ENCODE measurements at regions not wholly inside any gene's neighbourhood (a gene's known extent, or its start where the extent isn't known, plus 50 kb on each side); places are given as distances from the start of the nearest gene placed in this dataset.

GRCh38 chr1:90810681-90811080 lies 93.6 kb upstream of the BARHL2 start:
- no peak for TF ChIP-seq CTCF (IDR thresholded peaks at IDR 0.05; ENCODE audit: low read depth, low read length)
- no peak overlapping the region for H3K4me3 ChIP-seq (ENCODE audit: low read depth, low read length)

GRCh38 chr1:90809996-90810395 lies 92.9 kb upstream of the BARHL2 start:
- TF ChIP-seq CTCF (IDR thresholded peaks at IDR 0.05; ENCODE audit: low read depth, low read length), result no peak
- no peak overlapping the region for H3K4me3 ChIP-seq (ENCODE audit: low read depth, low read length)

- TF ChIP-seq CTCF (IDR thresholded peaks at IDR 0.05; ENCODE audit: low read depth, low read length), result no peak
- no peak overlapping the region for H3K4me3 ChIP-seq (ENCODE audit: low read depth, low read length)
Measured at GRCh38 chr1:90809093-90809492, 92.0 kb upstream of the BARHL2 start.

GRCh38 chr1:90807329-90807728 lies 90.2 kb upstream of the BARHL2 start:
- no peak overlapping the region for H3K4me3 ChIP-seq (ENCODE audit: low read depth, low read length)
- TF ChIP-seq CTCF (IDR thresholded peaks at IDR 0.05; ENCODE audit: low read depth, low read length), result no peak

GRCh38 chr1:90802622-90803021 lies 85.5 kb upstream of the BARHL2 start:
- no peak overlapping the region for H3K4me3 ChIP-seq (ENCODE audit: low read depth, low read length)
- TF ChIP-seq CTCF (IDR thresholded peaks at IDR 0.05; ENCODE audit: low read depth, low read length), result no peak

GRCh38 chr1:90800012-90800717 lies 83.1 kb upstream of the BARHL2 start:
- no peak for TF ChIP-seq CTCF (IDR thresholded peaks at IDR 0.05; ENCODE audit: low read depth, low read length)

GRCh38 chr1:90799326-90799725 lies 82.2 kb upstream of the BARHL2 start:
- TF ChIP-seq CTCF (IDR thresholded peaks at IDR 0.05; ENCODE audit: low read depth, low read length), result no peak

More at GRCh38 chr1:90800012-90800717, 83.1 kb upstream of the BARHL2 start:
- H3K4me3 ChIP-seq (ENCODE audit: low read depth, low read length), result no peak overlapping the region

More at GRCh38 chr1:90799326-90799725, 82.2 kb upstream of the BARHL2 start:
- no peak overlapping the region for H3K4me3 ChIP-seq (ENCODE audit: low read depth, low read length)
